ENCODE measurements at regions not wholly inside any gene's neighbourhood (a gene's known extent, or its start where the extent isn't known, plus 50 kb on each side); places are given as distances from the start of the nearest gene placed in this dataset.

- TF ChIP-seq CTCF (conservative IDR thresholded peaks at IDR 0.05; ENCODE audit: low read depth, low read length) (no peak), POLR2A (IDR thresholded peaks at IDR 0.05; ENCODE audit: low read depth, low read length) (no peak), ELK1 (IDR thresholded peaks at IDR 0.05; ENCODE audit: borderline replicate concordance, low read depth, low read length) (no peak)
Measured at GRCh38 chr11:80868831-80869230, 1428.0 kb upstream of the TENM4 start.
